ENCODE measurements at regions not wholly inside any gene's neighbourhood (a gene's known extent, or its start where the extent isn't known, plus 50 kb on each side); places are given as distances from the start of the nearest gene placed in this dataset.

DNA sequence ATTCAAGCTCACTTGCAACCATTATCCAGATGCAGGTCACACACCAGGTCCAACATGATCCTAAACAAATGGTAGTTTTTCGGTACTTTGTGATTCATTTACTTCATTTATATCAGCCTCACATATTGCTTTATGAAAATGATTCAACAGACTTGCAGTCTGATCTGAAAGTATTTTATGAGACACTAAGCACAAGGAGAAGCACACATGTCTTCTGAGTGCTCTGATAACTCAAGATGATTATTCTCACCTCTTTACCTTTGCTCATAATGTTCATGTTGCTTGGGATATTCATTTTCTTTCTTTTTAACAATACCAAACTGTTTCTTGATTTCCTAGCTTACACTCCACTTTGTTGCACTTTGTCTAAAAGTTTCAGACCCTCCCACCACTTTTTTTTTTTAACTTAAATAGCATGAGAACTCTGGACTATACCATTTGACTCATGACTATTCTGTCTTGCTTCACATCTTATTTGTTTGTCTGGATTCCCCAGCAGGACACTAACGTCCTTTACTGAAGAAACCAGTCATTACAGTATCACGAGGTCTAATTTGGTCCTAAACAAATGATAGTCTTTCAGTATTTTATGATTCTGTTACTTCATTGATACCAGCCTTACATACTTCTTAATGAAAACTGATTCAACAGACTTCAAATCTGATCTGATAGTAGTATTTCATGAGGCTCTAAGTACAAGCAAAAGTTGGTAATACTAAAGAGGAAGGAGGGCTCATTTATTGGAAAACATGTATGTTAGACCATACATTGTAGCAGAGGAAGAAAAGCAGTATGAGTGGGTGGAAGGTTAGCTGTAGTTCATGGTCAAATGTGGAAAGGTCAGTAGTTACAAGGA lies 171.8 kb upstream of the AHR start:
- no peak for ATAC-seq
- TF ChIP-seq GLIS3 (CRISPR knock-in tag; IDR thresholded peaks at IDR 0.05) = no peak
- no peak for TF ChIP-seq ZNF70 (CRISPR knock-in tag; IDR thresholded peaks at IDR 0.05)
- no peak for TF ChIP-seq OSR1 (CRISPR knock-in tag; IDR thresholded peaks at IDR 0.05)
- TF ChIP-seq, protein P1, sequence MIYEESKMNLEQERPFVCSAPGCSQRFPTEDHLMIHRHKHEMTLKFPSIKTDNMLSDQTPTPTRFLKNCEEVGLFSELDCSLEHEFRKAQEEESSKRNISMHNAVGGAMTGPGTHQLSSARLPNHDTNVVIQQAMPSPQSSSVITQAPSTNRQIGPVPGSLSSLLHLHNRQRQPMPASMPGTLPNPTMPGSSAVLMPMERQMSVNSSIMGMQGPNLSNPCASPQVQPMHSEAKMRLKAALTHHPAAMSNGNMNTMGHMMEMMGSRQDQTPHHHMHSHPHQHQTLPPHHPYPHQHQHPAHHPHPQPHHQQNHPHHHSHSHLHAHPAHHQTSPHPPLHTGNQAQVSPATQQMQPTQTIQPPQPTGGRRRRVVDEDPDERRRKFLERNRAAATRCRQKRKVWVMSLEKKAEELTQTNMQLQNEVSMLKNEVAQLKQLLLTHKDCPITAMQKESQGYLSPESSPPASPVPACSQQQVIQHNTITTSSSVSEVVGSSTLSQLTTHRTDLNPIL (CRISPR knock-in tag; IDR thresholded peaks at IDR 0.05; ENCODE audit: low read depth) = no peak
- no peak for TF ChIP-seq ZC3H10 (CRISPR knock-in tag; IDR thresholded peaks at IDR 0.05)
- TF ChIP-seq, protein P2, sequence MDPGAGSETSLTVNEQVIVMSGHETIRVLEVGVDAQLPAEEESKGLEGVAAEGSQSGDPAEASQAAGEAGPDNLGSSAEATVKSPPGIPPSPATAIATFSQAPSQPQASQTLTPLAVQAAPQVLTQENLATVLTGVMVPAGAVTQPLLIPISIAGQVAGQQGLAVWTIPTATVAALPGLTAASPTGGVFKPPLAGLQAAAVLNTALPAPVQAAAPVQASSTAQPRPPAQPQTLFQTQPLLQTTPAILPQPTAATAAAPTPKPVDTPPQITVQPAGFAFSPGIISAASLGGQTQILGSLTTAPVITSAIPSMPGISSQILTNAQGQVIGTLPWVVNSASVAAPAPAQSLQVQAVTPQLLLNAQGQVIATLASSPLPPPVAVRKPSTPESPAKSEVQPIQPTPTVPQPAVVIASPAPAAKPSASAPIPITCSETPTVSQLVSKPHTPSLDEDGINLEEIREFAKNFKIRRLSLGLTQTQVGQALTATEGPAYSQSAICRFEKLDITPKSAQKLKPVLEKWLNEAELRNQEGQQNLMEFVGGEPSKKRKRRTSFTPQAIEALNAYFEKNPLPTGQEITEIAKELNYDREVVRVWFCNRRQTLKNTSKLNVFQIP (CRISPR knock-in tag; IDR thresholded peaks at IDR 0.05; ENCODE audit: borderline replicate concordance, low read depth) = no peak
- no peak for TF ChIP-seq PPARA (CRISPR knock-in tag; IDR thresholded peaks at IDR 0.05; ENCODE audit: borderline replicate concordance)
- no peak for TF ChIP-seq TCF4 (CRISPR knock-in tag; IDR thresholded peaks at IDR 0.05; ENCODE audit: borderline replicate concordance)
- no peak for TF ChIP-seq ESRRG (CRISPR knock-in tag; IDR thresholded peaks at IDR 0.05)
- TF ChIP-seq ZNF8 (CRISPR knock-in tag; IDR thresholded peaks at IDR 0.05) = no peak
- TF ChIP-seq RARB (CRISPR knock-in tag; IDR thresholded peaks at IDR 0.05) = no peak
- TF ChIP-seq ARNTL (CRISPR knock-in tag; IDR thresholded peaks at IDR 0.05; ENCODE audit: borderline replicate concordance, low read depth) = no peak
- TF ChIP-seq ISL1 (CRISPR knock-in tag; IDR thresholded peaks at IDR 0.05) = no peak
- TF ChIP-seq ZFP30 (CRISPR knock-in tag; IDR thresholded peaks at IDR 0.05) = no peak
- TF ChIP-seq, protein P3, sequence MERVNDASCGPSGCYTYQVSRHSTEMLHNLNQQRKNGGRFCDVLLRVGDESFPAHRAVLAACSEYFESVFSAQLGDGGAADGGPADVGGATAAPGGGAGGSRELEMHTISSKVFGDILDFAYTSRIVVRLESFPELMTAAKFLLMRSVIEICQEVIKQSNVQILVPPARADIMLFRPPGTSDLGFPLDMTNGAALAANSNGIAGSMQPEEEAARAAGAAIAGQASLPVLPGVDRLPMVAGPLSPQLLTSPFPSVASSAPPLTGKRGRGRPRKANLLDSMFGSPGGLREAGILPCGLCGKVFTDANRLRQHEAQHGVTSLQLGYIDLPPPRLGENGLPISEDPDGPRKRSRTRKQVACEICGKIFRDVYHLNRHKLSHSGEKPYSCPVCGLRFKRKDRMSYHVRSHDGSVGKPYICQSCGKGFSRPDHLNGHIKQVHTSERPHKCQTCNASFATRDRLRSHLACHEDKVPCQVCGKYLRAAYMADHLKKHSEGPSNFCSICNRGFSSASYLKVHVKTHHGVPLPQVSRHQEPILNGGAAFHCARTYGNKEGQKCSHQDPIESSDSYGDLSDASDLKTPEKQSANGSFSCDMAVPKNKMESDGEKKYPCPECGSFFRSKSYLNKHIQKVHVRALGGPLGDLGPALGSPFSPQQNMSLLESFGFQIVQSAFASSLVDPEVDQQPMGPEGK (CRISPR knock-in tag; IDR thresholded peaks at IDR 0.05; ENCODE audit: borderline replicate concordance) = no peak
- no peak for TF ChIP-seq BACH2 (CRISPR knock-in tag; IDR thresholded peaks at IDR 0.05; ENCODE audit: borderline replicate concordance)

DNA sequence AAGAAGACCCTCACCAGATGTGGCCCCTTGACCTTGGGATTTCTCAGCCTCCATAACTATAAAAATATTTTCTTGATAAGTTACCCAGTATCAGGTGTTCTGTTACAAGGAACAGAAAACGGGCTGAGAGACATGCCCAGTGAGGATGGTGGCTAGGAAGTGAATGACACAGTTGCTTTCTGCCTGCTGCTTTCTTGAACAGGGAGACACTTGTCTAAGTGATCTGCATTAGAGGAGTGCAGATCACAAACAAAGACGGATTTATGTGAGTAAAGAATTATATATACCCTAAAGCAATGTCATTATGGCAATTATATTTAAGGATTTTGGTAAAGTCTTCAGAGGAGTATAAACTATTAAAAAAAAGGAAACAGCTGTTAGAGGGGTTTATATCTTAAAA lies 169.2 kb upstream of the AHR start:
- ATAC-seq = no peak
- no peak for TF ChIP-seq PPARA (CRISPR knock-in tag; IDR thresholded peaks at IDR 0.05; ENCODE audit: borderline replicate concordance)
- TF ChIP-seq, protein P1 (CRISPR knock-in tag; IDR thresholded peaks at IDR 0.05; ENCODE audit: low read depth) = no peak
- TF ChIP-seq, protein P2 (CRISPR knock-in tag; IDR thresholded peaks at IDR 0.05; ENCODE audit: borderline replicate concordance, low read depth) = no peak

DNA sequence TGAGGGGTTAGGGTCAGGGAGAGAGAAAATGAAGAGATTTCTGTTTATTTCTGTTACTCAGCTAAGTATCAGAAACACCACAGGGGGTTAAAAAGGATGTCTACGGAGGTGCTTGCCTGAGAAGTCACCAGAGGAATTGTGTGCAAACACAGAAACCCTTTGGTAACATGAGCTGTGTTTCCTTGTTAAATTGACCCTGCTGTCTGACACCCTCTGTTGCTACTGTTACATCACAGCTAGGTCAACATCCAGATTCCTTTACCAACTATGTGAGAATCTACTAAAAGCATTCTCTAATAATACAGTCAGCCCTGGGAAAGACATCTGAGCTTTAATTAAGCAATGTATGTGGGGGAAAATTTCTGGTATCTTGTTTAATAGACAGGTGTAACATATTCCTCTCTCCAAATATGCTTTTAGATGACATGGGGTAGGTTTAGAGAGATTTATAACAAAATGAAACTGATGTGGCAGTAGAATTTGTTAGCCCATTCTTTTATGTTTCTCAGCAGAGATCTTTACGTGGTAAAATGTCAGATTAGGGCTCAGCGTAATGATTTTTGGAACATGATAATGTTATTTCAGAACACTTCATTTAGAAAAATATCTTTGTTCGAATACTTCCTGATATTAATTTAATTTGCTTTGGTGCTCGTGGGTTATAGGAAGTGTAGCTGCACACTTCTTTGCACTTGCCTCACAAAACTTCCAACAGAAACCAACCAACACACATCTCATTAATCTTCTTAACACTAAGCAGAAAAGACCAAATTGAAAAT lies 168.0 kb upstream of the AHR start:
- ATAC-seq = no peak
- TF ChIP-seq TCF4 (CRISPR knock-in tag; IDR thresholded peaks at IDR 0.05; ENCODE audit: borderline replicate concordance) (no peak), PPARA (CRISPR knock-in tag; IDR thresholded peaks at IDR 0.05; ENCODE audit: borderline replicate concordance) (no peak), ZC3H10 (CRISPR knock-in tag; IDR thresholded peaks at IDR 0.05) (no peak), BACH2 (CRISPR knock-in tag; IDR thresholded peaks at IDR 0.05; ENCODE audit: borderline replicate concordance) (no peak)

DNA sequence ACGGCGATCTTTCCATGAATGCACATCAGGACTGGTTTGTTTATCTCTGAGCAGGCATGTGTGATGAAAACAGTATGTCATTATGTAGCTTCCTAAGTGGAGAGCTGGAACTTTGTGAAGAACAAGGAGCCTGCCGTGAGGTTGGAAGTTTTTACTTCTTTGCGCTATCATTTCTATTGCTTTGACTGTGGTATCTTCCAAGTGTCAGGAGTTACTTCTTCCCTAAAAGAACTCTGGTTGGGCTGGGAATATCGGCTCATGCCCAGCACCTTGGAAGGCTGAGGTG lies 167.4 kb upstream of the AHR start:
- no peak for TF ChIP-seq ISL1 (CRISPR knock-in tag; IDR thresholded peaks at IDR 0.05)
- TF ChIP-seq, protein P2 (CRISPR knock-in tag; IDR thresholded peaks at IDR 0.05; ENCODE audit: borderline replicate concordance, low read depth) = no peak
- no peak for ATAC-seq

All from SK-N-SH treated with all-trans-retinoic acid at 6 μM for 48 hours (cell line).